CD4-positive, alpha-beta T cell (primary cell): ENCODE measurements at regions not wholly inside any gene's neighbourhood (a gene's known extent, or its start where the extent isn't known, plus 50 kb on each side); places are given as distances from the start of the nearest gene placed in this dataset.
A peak's percentile ranks its signal among the peaks of the same experiment; 100 is the strongest.
"Not testable (repeated sequence)": the region's sequence is repeated elsewhere in the genome, so short reads cannot be mapped to it uniquely, and the experiment has no call there.

ENCODE experiments used
- ATAC-seq: fragments of 200-7000 bp; cut with Tn5 transposase; one replicate; pipeline ENCODE4 v1.10.0; 2022; ENCODE audit warnings: mild to moderate bottlenecking; ENCODE audit not compliant: poor library complexity
- CTCF ChIA-PET: fragments of 350-600 bp; sonication (Branson Sonifier 250); formaldehyde crosslinking; loops from one replicate; lab custom pipeline; 2021; ENCODE audit warnings: antibody characterized with exemption, inconsistent platforms; lab: Charles Lee
- POLR2A ChIA-PET: fragments of 350-600 bp; sonication (Branson Sonifier 250); formaldehyde crosslinking; loops from one replicate; lab custom pipeline; 2021; ENCODE audit warnings: antibody characterized with exemption, inconsistent platforms; lab: Charles Lee
- DNase-seq, 14 experiments: peaks; one replicate each; pipeline ENCODE4 v3.0.0-alpha.2; 2013 to 2020; ENCODE audit warnings: mixed read lengths in 2 of 14
- H3K27ac ChIP-seq, 2 donors: one replicate each; pipeline versions ENCODE4 v1.5.1 to v1.7.0; 2013; ENCODE audit warnings: low read length in 2 of 2, low read depth in 1 of 2, mild to moderate bottlenecking in 1 of 2
- H3K27me3 ChIP-seq, 2 experiments: 1 replicate in 1 of 2; 2 replicates in 1 of 2; pipeline versions ENCODE4 v1.6.1 to v1.7.0; 2013; ENCODE audit warnings: low read length in 2 of 2, control low read depth in 1 of 2, mild to moderate bottlenecking in 1 of 2, moderate library complexity in 1 of 2; ENCODE audit not compliant: insufficient read depth in 2 of 2, control insufficient read depth in 1 of 2
- H3K36me3 ChIP-seq: one replicate; pipeline ENCODE4 v1.6.1; 2013; ENCODE audit warnings: low read length, control low read depth; ENCODE audit not compliant: insufficient read depth
- H3K4me1 ChIP-seq: one replicate; pipeline ENCODE4 v1.6.1; 2013; ENCODE audit warnings: low read length, control low read depth; ENCODE audit not compliant: insufficient read depth
- H3K4me3 ChIP-seq: one replicate; pipeline ENCODE4 v1.5.1; 2013; ENCODE audit warnings: mild to moderate bottlenecking, low read length, moderate library complexity
- H3K9me3 ChIP-seq, 2 experiments: 1 replicate in 1 of 2; 2 replicates in 1 of 2; pipeline versions ENCODE4 v1.6.1 to v1.7.0; 2013; ENCODE audit warnings: low read length in 2 of 2, mild to moderate bottlenecking in 2 of 2, control low read depth in 1 of 2, moderate library complexity in 1 of 2; ENCODE audit not compliant: control insufficient read depth in 1 of 2, insufficient read depth in 1 of 2
- H3K27ac Mint-ChIP-seq: one replicate; pipeline ENCODE4 v1.8.0; 2020; ENCODE audit warnings: mixed read lengths
- H3K27me3 Mint-ChIP-seq: one replicate; pipeline ENCODE4 v1.8.0; 2021; ENCODE audit warnings: mixed read lengths
- H3K36me3 Mint-ChIP-seq: one replicate; pipeline ENCODE4 v1.8.0; 2021; ENCODE audit warnings: low read depth, mixed read lengths
- H3K4me1 Mint-ChIP-seq: one replicate; pipeline ENCODE4 v1.8.0; 2021; ENCODE audit warnings: low read depth, mixed read lengths
- H3K4me3 Mint-ChIP-seq: one replicate; pipeline ENCODE4 v1.8.0; 2020; ENCODE audit warnings: mild to moderate bottlenecking, mixed read lengths
- H3K9me3 Mint-ChIP-seq: one replicate; pipeline ENCODE4 v1.8.0; 2020; ENCODE audit warnings: mixed read lengths
- intact Hi-C, 2 experiments: fragments of 100-400 bp; cut with DNase I in 1 of 2; cut with micrococcal nuclease in 1 of 2; formaldehyde crosslinking; loops; one replicate each; pipeline versions ENCODE4 v1.15.1 to v1.9.0; 2023 to 2025; cut with DNase I, micrococcal nuclease
- TF ChIP-seq, protein P1 (sequence below): fragments of 200-600 bp; IDR thresholded peaks from one replicate; pipeline ENCODE4 v1.8.0; 2022; ENCODE audit warnings: antibody characterized with exemption, mild to moderate bottlenecking

DNA sequence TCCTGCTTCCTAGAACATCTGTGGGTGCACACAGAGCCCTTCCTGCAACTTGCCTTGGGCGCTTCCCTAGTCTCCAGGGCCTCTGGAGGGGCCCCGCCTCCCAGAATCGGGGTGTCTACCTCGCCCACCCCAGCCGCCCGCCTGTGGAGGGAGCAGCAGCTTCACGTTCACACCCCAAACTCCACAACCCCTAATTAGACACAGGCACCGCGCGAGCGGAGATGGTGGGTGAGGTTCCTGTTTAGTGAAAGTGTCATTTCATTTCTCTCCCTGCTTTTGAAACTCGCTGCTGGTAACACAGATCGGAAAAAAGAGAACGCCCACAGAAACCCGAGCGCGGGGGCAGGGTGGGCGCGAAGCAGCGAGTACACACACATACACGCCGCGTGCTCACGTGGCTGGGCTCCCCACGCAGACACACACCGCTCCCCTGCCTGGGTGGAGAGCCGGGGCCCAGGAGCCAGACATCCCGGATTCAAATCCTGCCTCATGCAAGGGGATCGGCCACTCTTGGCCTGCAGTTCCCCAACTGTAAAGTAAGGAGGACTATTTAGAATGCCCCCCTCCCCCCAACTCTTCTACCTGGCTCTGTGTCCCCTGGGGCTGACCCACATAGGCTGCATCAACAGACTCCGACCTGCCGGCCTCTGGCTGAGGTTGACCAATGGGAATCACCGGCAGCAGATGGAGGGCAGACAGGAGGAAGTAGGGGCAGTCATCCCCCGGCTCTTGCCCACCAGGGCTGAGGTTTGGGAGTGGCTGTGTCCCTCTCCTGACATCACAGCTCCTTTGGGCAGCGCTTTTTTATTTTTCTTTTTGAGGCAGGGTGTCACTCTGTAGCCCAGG is 79.2 kb upstream of the NCOR2 start:
- H3K27me3 Mint-ChIP-seq, result no peaks in the 10 kb centered on the region
- H3K36me3 Mint-ChIP-seq, result no peaks in the 10 kb centered on the region
- no peaks in the 10 kb centered on the region for H3K36me3 ChIP-seq
- H3K27ac Mint-ChIP-seq, result no peak overlapping the region
- peaks cover 3% of the 10 kb centered on the region for H3K9me3 Mint-ChIP-seq
- peak overlapping the region; percentile 11 for H3K4me3 ChIP-seq
- no peaks in the 10 kb centered on the region for H3K27me3 ChIP-seq
- ChIA-PET CTCF (no interaction called here), POLR2A (interaction anchor here (0.6 kb wide), 1 partner anchor 1237 kb away, joined by 3 read pairs; no protein-coding TSS in a partner anchor)
- H3K4me1 Mint-ChIP-seq, result peaks cover 22% of the 10 kb centered on the region
- H3K4me1 ChIP-seq, result peaks cover 13% of the 10 kb centered on the region
- DNase-seq (peak in 5 of 14 experiments; percentile 4 to 36 (median 29)), ATAC-seq (peak; percentile 51)
- H3K9me3 ChIP-seq, result peaks cover 4 to 30% of the 10 kb centered on the region in 2 experiments
- TF ChIP-seq, protein P1, sequence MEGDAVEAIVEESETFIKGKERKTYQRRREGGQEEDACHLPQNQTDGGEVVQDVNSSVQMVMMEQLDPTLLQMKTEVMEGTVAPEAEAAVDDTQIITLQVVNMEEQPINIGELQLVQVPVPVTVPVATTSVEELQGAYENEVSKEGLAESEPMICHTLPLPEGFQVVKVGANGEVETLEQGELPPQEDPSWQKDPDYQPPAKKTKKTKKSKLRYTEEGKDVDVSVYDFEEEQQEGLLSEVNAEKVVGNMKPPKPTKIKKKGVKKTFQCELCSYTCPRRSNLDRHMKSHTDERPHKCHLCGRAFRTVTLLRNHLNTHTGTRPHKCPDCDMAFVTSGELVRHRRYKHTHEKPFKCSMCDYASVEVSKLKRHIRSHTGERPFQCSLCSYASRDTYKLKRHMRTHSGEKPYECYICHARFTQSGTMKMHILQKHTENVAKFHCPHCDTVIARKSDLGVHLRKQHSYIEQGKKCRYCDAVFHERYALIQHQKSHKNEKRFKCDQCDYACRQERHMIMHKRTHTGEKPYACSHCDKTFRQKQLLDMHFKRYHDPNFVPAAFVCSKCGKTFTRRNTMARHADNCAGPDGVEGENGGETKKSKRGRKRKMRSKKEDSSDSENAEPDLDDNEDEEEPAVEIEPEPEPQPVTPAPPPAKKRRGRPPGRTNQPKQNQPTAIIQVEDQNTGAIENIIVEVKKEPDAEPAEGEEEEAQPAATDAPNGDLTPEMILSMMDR, result no peak
- H3K4me3 Mint-ChIP-seq, result peak overlapping the region; percentile 77
- intact Hi-C loops, result no loop called here
- H3K27ac ChIP-seq, result no peak overlapping the region

DNA sequence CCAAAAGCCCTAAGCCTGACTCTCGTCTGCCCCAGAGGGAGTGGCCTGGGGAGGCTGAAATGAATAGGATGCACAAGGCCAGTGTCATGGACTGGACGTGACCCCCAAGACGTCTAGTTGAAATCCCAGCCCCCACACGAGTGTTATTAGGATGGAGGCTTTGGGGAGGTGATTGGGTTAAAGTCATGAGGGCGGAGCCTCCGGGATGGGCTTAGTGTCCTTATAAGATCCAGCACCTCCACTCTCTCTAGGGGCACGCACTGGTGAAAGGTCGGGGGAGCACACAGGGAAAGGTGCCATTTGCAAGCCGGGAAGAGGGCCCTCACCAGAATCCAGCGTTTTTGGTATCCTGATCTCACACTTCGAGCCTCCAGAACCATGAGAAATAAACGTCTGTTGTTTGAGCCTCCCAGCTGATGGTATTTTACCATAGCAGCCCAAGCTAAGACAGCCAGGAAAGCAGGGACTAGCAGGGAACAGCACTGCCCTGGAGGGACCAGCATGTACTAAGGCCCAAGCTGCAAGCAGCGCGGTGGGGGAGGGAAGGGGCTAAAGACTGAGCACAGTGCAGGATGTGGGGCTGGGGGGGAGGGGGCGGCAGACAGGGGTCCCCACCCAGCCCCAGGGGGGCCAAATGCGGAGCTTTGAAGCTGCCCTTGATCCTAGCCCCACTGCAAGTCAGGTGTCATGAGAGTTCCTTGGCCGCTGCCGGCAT is 78.3 kb upstream of the NCOR2 start:
- Histone ChIP-seq H3K27me3 (no peaks in the 10 kb centered on the region), H3K4me3 (no peak overlapping the region), H3K36me3 (no peaks in the 10 kb centered on the region), H3K9me3 (peaks cover 4 to 30% of the 10 kb centered on the region in 2 experiments), H3K4me1 (peaks cover 13% of the 10 kb centered on the region), H3K27ac (no peak overlapping the region)
- Mint-ChIP-seq H3K9me3 (peaks cover 3% of the 10 kb centered on the region), H3K27ac (no peak overlapping the region), H3K36me3 (no peaks in the 10 kb centered on the region), H3K27me3 (no peaks in the 10 kb centered on the region), H3K4me1 (peaks cover 22% of the 10 kb centered on the region), H3K4me3 (peak overlapping the region; percentile 23)
- DNase-seq (no peak), ATAC-seq (no peak)
- ChIA-PET CTCF (no interaction called here), POLR2A (no interaction called here)
- TF ChIP-seq, protein P1, result no peak
- intact Hi-C loops, result loop anchor here in 1 of 2 experiments (1.0 kb wide), 1 partner anchor 18 kb away; no protein-coding TSS in a partner anchor

DNA sequence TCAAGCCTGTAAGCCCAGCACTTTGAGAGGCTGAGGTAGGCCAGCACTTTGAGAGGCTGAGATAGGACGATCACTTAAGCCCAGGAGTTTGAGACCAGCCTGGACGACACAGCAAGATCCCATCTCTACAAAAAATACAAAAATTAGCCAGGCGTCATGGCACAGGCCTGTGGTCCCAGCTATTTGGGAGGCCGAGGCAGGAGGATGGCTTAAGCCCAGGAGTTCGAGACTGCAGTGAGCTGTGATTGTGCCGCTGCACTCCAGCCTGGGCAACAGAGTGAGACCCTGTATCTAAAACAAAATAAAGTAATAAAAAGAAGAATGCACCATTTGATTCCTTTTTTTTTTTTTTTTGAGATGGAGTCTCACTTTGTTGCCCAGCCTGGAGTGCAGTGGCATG is 76.4 kb upstream of the NCOR2 start:
- DNase-seq, H3K27ac Mint-ChIP-seq, CTCF ChIA-PET, H3K4me3 ChIP-seq, H3K9me3 Mint-ChIP-seq, intact Hi-C loops, H3K36me3 Mint-ChIP-seq, H3K27ac ChIP-seq, H3K36me3 ChIP-seq, H3K4me3 Mint-ChIP-seq, H3K27me3 ChIP-seq, H3K27me3 Mint-ChIP-seq, POLR2A ChIA-PET, ATAC-seq: not testable (repeated sequence)
- Histone ChIP-seq H3K4me1 (peaks cover 13% of the 10 kb centered on the region), H3K9me3 (peaks cover 0 to 17% of the 10 kb centered on the region in 2 experiments)
- H3K4me1 Mint-ChIP-seq, result peaks cover 22% of the 10 kb centered on the region
